Lower leg skin (tissue), 3 donors: ENCODE measurements at regions not wholly inside any gene's neighbourhood (a gene's known extent, or its start where the extent isn't known, plus 50 kb on each side); places are given as distances from the start of the nearest gene placed in this dataset.

Experiments used
- CTCF ChIP-seq, 3 donors: fragments of 450-650 bp; IDR thresholded peaks; one replicate each; pipeline ENCODE4 v1.5.1; 2016; ENCODE audit warnings: antibody characterized with exemption in 3 of 3, mild to moderate bottlenecking in 3 of 3, moderate library complexity in 2 of 3
- POLR2A ChIP-seq, 2 donors: fragments of 450-650 bp; IDR thresholded peaks; one replicate each; pipeline ENCODE4 v1.6.1; 2016 to 2017; ENCODE audit warnings: antibody characterized with exemption in 2 of 2, mild to moderate bottlenecking in 1 of 2, moderate library complexity in 1 of 2

GRCh38 chr5:104018299-104018698 lies 455.7 kb upstream of the NUDT12 start:
- TF ChIP-seq CTCF (IDR thresholded peaks at IDR 0.05): no peak
- TF ChIP-seq POLR2A (IDR thresholded peaks at IDR 0.05): no peak
